Epithelial cell of proximal tubule (primary cell): ENCODE measurements at regions not wholly inside any gene's neighbourhood (a gene's known extent, or its start where the extent isn't known, plus 50 kb on each side); places are given as distances from the start of the nearest gene placed in this dataset.
"Not testable (repeated sequence)": the region's sequence is repeated elsewhere in the genome, so short reads cannot be mapped to it uniquely, and the experiment has no call there.

Source experiments
- DNase-seq: peaks from one replicate; pipeline ENCODE4 v3.0.0-alpha.2; 2011; ENCODE audit warnings: low read depth
- H3K4me3 ChIP-seq: 2 replicates; pipeline ENCODE4 v1.5.1; 2011; ENCODE audit warnings: low read depth, mild to moderate bottlenecking, low read length
- TF ChIP-seq, protein P1 (sequence below): conservative IDR thresholded peaks from 2 replicates; pipeline ENCODE4 v1.5.1; 2012; ENCODE audit warnings: low read depth, mild to moderate bottlenecking, low read length

DNA sequence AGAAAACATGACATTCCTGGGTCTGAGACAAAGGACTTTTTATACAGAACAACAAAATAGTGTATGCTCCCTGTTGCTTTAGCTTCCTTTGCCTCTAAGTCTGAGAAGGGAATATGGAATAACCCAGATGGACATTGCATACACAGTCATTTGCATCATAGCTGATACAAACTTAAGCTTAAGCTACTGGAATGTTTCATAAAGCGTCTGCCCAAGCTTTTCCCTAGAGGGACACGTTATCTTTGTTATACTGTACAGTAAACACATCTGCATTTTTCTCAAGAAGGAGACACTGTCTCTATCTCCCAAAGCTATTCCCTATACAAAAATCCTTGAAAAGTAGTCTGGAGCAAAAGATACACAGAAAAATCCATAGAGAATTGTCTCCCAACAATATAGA lies 775.0 kb downstream of the DIPK2A start:
- TF ChIP-seq, protein P1, sequence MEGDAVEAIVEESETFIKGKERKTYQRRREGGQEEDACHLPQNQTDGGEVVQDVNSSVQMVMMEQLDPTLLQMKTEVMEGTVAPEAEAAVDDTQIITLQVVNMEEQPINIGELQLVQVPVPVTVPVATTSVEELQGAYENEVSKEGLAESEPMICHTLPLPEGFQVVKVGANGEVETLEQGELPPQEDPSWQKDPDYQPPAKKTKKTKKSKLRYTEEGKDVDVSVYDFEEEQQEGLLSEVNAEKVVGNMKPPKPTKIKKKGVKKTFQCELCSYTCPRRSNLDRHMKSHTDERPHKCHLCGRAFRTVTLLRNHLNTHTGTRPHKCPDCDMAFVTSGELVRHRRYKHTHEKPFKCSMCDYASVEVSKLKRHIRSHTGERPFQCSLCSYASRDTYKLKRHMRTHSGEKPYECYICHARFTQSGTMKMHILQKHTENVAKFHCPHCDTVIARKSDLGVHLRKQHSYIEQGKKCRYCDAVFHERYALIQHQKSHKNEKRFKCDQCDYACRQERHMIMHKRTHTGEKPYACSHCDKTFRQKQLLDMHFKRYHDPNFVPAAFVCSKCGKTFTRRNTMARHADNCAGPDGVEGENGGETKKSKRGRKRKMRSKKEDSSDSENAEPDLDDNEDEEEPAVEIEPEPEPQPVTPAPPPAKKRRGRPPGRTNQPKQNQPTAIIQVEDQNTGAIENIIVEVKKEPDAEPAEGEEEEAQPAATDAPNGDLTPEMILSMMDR: no peak

DNA sequence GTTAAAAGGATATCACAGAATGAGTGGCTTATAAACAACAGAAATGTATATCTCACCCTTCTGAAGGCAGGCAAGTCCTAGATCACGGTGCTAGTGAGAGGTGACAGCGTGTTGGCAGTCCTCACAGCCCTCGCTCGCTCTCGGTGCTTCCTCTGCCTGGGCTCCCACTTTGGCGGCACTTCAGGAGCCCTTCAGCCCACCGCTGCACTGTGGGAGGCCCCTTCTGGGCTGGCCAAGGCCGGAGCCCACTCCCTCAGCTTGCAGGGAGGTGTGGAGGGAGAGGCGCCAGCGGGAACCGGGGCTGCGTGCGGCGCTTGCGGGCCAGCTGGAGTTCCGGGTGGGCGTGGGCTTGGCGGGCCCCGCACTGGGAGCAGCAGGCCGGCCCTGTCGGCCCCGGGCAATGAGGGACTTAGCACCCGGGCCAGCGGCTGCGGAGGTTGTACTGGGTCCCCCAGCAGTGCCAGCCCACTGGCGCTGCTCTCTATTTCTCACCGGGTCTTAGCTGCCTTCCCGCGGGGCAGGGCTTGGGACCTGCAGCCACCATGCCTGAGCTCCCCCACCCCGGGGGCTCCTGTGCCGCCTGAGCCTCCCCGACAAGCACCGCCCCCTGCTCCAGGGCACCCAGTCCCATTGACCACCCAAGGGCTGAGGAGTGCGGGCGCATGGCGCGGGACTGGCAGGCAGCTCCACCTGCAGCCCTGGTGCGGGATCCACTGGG lies 778.1 kb downstream of the DIPK2A start:
- not testable (repeated sequence) for H3K4me3 ChIP-seq, DNase-seq

More for the DNA sequence above, 775.0 kb downstream of the DIPK2A start:
- no peak overlapping the region for H3K4me3 ChIP-seq
- DNase-seq: no peak

DNA sequence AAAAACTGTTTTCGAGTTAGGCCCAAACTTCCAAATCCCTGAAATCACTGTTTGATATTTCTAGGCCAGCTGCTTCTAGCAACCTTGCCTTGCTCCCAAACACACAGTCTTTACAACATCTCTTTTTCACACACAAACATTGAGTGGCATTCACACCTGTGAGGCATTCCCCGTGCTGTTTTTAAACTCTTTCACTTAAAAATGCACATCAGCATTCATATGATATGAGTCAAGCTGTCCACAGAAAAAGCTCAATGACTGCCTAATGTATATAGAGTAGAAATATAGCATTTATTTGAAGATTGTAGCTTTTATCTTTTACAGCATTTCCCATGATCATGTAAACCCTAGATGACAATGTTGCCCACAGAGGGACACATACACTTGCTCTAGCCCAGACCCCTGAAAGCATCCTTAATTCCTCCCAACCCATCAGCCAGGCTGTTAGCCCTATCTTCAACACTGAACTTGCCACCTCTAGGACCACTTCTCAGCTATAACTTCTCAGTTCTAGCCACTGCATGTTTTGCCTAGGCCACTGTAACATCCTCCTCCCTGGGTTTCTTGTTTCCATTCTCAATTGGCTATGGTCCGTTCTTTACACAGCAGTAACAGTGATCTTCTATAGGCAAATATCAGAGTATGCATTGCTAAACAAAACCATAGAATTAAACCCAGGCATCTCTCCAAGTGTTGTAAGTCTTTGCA lies 782.6 kb downstream of the DIPK2A start:
- no peak for DNase-seq
- H3K4me3 ChIP-seq: no peak overlapping the region
- TF ChIP-seq, protein P1: no peak

DNA sequence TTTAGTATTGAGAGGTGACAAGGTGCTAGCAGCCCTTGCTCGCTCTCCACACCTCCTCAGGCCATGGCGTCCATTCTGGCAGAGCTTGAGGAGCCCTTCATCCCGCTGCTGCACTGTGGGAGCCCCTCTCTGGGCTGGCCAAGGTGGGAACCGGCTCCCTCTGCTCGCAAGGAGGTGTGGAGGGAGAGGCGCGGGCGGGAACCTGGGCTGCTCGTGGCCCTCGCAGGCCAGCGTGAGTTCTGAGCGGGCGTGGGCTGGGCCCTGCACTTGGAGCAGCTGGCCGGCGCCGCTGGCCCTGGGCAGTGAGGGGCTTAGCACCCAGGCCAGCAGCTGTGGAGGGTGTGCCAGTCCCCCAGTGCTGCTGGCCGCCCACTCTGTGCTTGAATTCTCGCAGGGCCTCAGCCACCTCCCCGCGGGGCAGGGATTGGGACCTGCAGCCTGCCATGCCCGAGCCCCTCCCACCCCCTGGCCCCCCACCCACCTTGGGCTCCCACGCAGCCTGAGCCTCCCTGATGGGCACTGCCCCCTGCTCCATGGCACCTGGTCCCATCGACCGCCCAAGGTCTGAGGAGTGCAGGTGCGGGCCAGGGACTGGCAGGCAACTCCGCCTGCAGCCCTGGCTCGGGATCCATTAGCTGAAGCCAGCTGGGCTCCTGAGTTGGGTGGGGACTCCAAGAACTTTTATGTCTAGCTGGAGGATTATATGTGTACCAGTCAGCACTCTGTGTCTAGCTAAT lies 785.2 kb downstream of the DIPK2A start:
- DNase-seq: no peak
- no peak overlapping the region for H3K4me3 ChIP-seq
- TF ChIP-seq, protein P1: no peak

DNA sequence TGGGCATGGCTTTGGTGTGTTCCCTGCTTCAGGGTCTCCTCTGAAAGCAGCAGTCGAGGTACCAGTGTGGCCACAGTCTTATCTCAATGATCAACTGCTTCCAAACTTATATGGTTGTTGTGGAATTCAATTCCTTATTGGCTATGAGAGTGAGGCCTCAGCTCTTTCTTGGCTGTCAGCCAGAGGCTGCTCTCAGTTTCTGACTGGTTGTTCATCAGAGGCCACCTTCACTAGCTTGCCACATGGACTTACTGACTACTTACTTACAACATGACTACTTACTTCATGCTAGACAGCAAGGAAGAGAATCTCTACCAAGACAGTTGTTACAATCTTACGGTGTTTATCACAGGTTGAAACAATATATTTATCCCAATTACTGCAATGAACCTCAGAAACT lies 789.2 kb downstream of the DIPK2A start:
- DNase-seq: no peak
- TF ChIP-seq, protein P1: no peak

DNA sequence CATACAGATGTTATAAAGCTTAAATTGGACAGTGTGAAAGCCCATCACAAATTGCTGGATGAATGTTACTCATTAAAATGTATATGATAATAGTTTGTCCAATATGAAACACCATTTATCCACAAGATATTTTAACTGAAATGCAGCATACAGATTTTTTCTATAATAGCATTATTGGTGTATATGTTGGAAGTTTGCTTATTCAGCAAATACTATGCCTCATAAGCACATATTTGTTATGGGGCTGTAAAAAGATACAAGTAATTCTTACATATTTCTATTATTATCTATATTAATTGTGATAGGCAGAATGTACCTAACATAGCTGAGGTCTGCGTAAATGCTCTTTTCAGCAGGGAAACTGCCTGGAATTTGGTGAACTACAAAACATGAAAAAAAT lies 790.5 kb downstream of the DIPK2A start:
- H3K4me3 ChIP-seq: no peak overlapping the region
- TF ChIP-seq, protein P1: no peak
- DNase-seq: no peak

More for the DNA sequence above, 789.2 kb downstream of the DIPK2A start:
- H3K4me3 ChIP-seq: no peak overlapping the region

DNA sequence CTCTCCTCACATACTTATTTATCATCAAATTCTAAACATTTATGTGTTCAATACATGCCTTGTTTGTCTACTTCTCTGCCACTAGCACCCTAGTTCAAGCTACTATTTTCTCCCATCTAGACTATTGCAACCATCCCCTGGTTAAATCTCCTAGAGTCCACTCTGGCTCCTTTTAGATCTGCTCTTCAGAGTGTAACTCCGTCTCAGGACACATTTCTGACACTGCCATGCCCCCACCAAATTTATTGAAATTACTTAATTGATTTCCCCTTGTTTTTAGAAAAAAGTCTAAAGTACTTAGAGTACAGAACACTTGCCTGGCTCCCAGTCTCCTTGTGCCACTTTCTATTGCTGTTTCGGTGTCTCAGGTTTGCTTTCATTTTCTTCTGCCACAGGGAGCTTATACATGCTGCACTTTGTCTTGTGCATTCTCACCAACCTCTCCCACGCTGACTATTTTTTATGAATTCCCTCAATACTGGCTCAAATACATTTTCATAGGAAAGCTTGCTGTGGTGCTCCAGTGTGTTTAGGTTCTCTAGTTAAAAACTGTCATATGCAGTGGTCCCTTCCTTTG lies 792.3 kb downstream of the DIPK2A start:
- no peak for DNase-seq
- TF ChIP-seq, protein P1: no peak
- no peak overlapping the region for H3K4me3 ChIP-seq
